ENCODE measurements at regions not wholly inside any gene's neighbourhood (a gene's known extent, or its start where the extent isn't known, plus 50 kb on each side); places are given as distances from the start of the nearest gene placed in this dataset.

DNA sequence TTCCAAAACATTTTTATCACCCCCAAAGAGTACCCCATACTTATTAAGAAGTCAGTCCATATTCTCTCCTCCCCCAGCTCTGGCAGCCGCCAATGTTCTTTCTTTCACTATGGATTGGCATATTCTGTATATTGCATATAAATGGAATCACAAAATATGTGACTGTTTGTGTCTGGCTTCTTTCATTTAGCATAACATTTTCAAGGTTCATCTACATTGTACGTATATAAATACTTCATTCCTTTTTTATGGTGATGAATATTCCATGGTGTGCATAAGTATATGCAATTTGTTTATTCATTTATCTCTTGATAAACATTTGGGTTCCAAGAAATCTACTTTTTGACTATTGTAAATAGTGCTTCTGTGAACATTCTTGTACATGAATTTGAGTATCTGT, 653.1 kb downstream of the XPNPEP1 start:
- TF ChIP-seq, protein P1, sequence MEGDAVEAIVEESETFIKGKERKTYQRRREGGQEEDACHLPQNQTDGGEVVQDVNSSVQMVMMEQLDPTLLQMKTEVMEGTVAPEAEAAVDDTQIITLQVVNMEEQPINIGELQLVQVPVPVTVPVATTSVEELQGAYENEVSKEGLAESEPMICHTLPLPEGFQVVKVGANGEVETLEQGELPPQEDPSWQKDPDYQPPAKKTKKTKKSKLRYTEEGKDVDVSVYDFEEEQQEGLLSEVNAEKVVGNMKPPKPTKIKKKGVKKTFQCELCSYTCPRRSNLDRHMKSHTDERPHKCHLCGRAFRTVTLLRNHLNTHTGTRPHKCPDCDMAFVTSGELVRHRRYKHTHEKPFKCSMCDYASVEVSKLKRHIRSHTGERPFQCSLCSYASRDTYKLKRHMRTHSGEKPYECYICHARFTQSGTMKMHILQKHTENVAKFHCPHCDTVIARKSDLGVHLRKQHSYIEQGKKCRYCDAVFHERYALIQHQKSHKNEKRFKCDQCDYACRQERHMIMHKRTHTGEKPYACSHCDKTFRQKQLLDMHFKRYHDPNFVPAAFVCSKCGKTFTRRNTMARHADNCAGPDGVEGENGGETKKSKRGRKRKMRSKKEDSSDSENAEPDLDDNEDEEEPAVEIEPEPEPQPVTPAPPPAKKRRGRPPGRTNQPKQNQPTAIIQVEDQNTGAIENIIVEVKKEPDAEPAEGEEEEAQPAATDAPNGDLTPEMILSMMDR (conservative IDR thresholded peaks at IDR 0.05 in 1 of 2, IDR thresholded peaks at IDR 0.05 in 1 of 2; ENCODE audit: low read depth in 1 of 2, low read length in 2 of 2), result no peak
- no peak for TF ChIP-seq EZH2 (IDR thresholded peaks at IDR 0.05; ENCODE audit: low read length, missing control alignments)

Measured in fibroblast of lung (primary cell).